PC-9 (cell line): ENCODE measurements at regions not wholly inside any gene's neighbourhood (a gene's known extent, or its start where the extent isn't known, plus 50 kb on each side); places are given as distances from the start of the nearest gene placed in this dataset.

ENCODE experiments used
- BruUV-seq: library from RNA; stranded (reverse); fragments of 400-500 nt; replicated peaks from 2 replicates; lab custom pipeline; 2021; lab: Mats Ljungman, UMichigan
- CTCF ChIA-PET: fragments of 300-600 bp; sonication (Branson Sonifier 250); formaldehyde crosslinking; loops from one replicate; lab custom pipeline; 2022; ENCODE audit warnings: antibody characterized with exemption; lab: Charles Lee
- POLR2A ChIA-PET: fragments of 300-600 bp; sonication (Branson Sonifier 250); formaldehyde crosslinking; loops from one replicate; lab custom pipeline; 2022; ENCODE audit warnings: antibody characterized with exemption; ENCODE audit not compliant: unreplicated experiment; lab: Charles Lee
- DNase-seq, 2 experiments: peaks; one replicate each; pipeline versions ENCODE4 v3.0.0 to v3.0.0-alpha.2; 2015 to 2022; ENCODE audit warnings: mixed read lengths in 1 of 2
- H2AFZ ChIP-seq: fragments of 200-600 bp; sonication (generic); 2 replicates; pipeline ENCODE4 v1.8.1; 2017; ENCODE audit warnings: antibody characterized with exemption
- H3F3A ChIP-seq: fragments of 200-600 bp; sonication (generic); 2 replicates; pipeline ENCODE4 v1.8.1; 2017; ENCODE audit warnings: antibody characterized with exemption, mild to moderate bottlenecking, low read depth; ENCODE audit not compliant: insufficient read depth
- H3K27ac ChIP-seq: fragments of 200-600 bp; sonication (generic); 2 replicates; pipeline ENCODE4 v1.6.1; 2016; ENCODE audit warnings: mixed run types
- H3K27me3 ChIP-seq: fragments of 200-600 bp; sonication (generic); 2 replicates; pipeline ENCODE4 v1.6.1; 2016; ENCODE audit warnings: low read depth, mixed run types; ENCODE audit not compliant: insufficient read depth
- H3K36me3 ChIP-seq: fragments of 200-600 bp; sonication (generic); 2 replicates; pipeline ENCODE4 v1.6.1; 2016; ENCODE audit warnings: low read depth, mixed run types
- H3K4me1 ChIP-seq: fragments of 200-600 bp; sonication (generic); replicated peaks from 2 replicates; pipeline ENCODE4 v1.6.1; 2016; ENCODE audit warnings: mixed run types; ENCODE audit not compliant: insufficient read depth
- H3K4me2 ChIP-seq: fragments of 200-600 bp; sonication (generic); 2 replicates; pipeline ENCODE4 v1.6.1; 2017; ENCODE audit warnings: mixed run types
- H3K4me3 ChIP-seq: fragments of 200-600 bp; sonication (generic); 2 replicates; pipeline ENCODE4 v1.6.1; 2016; ENCODE audit warnings: mixed run types
- H3K79me2 ChIP-seq: fragments of 200-600 bp; sonication (generic); 2 replicates; pipeline ENCODE4 v1.6.1; 2017; ENCODE audit warnings: low read depth, mixed run types
- H3K9me2 ChIP-seq: fragments of 200-600 bp; sonication (generic); 2 replicates; pipeline ENCODE4 v1.8.1; 2017; ENCODE audit warnings: mild to moderate bottlenecking; ENCODE audit not compliant: insufficient read depth
- H3K9me3 ChIP-seq: fragments of 200-600 bp; sonication (generic); 2 replicates; pipeline ENCODE4 v1.8.1; 2016; ENCODE audit warnings: low read depth; ENCODE audit not compliant: insufficient read depth
- H4K20me1 ChIP-seq: fragments of 200-600 bp; sonication (generic); 2 replicates; pipeline ENCODE4 v1.8.1; 2017; ENCODE audit not compliant: insufficient read depth
- CTCF ChIP-seq: fragments of 200-600 bp; sonication (generic); conservative IDR thresholded peaks from 2 replicates; pipeline ENCODE4 v1.6.1; 2017; ENCODE audit warnings: mixed run types, antibody characterized with exemption, mild to moderate bottlenecking, moderate library complexity
- EZH2 ChIP-seq: fragments of 200-600 bp; sonication (generic); IDR thresholded peaks from 2 replicates; pipeline ENCODE4 v1.8.0; 2017; ENCODE audit warnings: antibody characterized with exemption, low read depth
- intact Hi-C: fragments of 100-400 bp; cut with micrococcal nuclease; formaldehyde crosslinking; loops from one replicate; pipeline ENCODE4 v1.10.0; 2022; ENCODE audit not compliant: unreplicated experiment

GRCh38 chr6:155519176-155519738 lies 63.6 kb upstream of the NOX3 start:
- H3K27me3 ChIP-seq, result no peaks in the 10 kb centered on the region
- H3K9me2 ChIP-seq, result no peaks in the 10 kb centered on the region
- no TSS peak for BruUV-seq
- H3K4me2 ChIP-seq, result no peak overlapping the region
- DNase-seq, result no peak
- H3K4me3 ChIP-seq, result no peak overlapping the region
- POLR2A ChIA-PET, result no interaction called here
- CTCF ChIA-PET, result no interaction called here
- H2AFZ ChIP-seq, result no peak overlapping the region
- no peaks in the 10 kb centered on the region for H4K20me1 ChIP-seq
- intact Hi-C loops, result no loop called here
- H3K27ac ChIP-seq, result no peak overlapping the region
- H3K4me1 ChIP-seq, result 0 out of 2 replicates have a peak, but pooled peaks cover 3% of the 10 kb centered on the region
- no peaks in the 10 kb centered on the region for H3K9me3 ChIP-seq
- no peaks in the 10 kb centered on the region for H3K79me2 ChIP-seq
- H3F3A ChIP-seq, result no peaks in the 10 kb centered on the region
- H3K36me3 ChIP-seq, result no peaks in the 10 kb centered on the region
- TF ChIP-seq CTCF, result no peak
- no peak for TF ChIP-seq EZH2

- no peaks in the 10 kb centered on the region for H4K20me1 ChIP-seq
- no peaks in the 10 kb centered on the region for H3F3A ChIP-seq
- intact Hi-C loops, result no loop called here
- TF ChIP-seq CTCF (no peak), EZH2 (no peak)
- H3K79me2 ChIP-seq, result no peaks in the 10 kb centered on the region
- H3K9me2 ChIP-seq, result no peaks in the 10 kb centered on the region
- H3K4me3 ChIP-seq, result no peak overlapping the region
- H2AFZ ChIP-seq, result no peak overlapping the region
- no peak overlapping the region for H3K4me2 ChIP-seq
- POLR2A ChIA-PET, result interaction anchor here (0.7 kb wide), 1 partner anchor 45 kb away, joined by 4 read pairs; no protein-coding TSS in a partner anchor
- no TSS peak for BruUV-seq
- H3K27ac ChIP-seq, result no peak overlapping the region
- DNase-seq, result peak in 1 of 2 experiments; percentile 17
- no peaks in the 10 kb centered on the region for H3K36me3 ChIP-seq
- H3K9me3 ChIP-seq, result no peaks in the 10 kb centered on the region
- H3K27me3 ChIP-seq, result no peaks in the 10 kb centered on the region
- H3K4me1 ChIP-seq, result no peaks in the 10 kb centered on the region
- CTCF ChIA-PET, result no interaction called here
Observed at GRCh38 chr6:155517294-155517693, 61.7 kb upstream of the NOX3 start.

GRCh38 chr6:155510879-155511278 lies 55.2 kb upstream of the NOX3 start:
- DNase-seq, result no peak
- H3K4me3 ChIP-seq, result no peak overlapping the region
- TF ChIP-seq CTCF (no peak), EZH2 (no peak)

More at GRCh38 chr6:155510879-155511278, 55.2 kb upstream of the NOX3 start:
- H3K27me3 ChIP-seq, result no peaks in the 10 kb centered on the region
- BruUV-seq, result no TSS peak
- no peaks in the 10 kb centered on the region for H3K4me1 ChIP-seq
- H3K36me3 ChIP-seq, result no peaks in the 10 kb centered on the region
- no peak overlapping the region for H3K4me2 ChIP-seq
- intact Hi-C loops, result no loop called here
- H3K9me3 ChIP-seq, result no peaks in the 10 kb centered on the region
- H2AFZ ChIP-seq, result no peak overlapping the region
- no peaks in the 10 kb centered on the region for H3K79me2 ChIP-seq
- CTCF ChIA-PET, result no interaction called here
- H4K20me1 ChIP-seq, result no peaks in the 10 kb centered on the region
- no peaks in the 10 kb centered on the region for H3K9me2 ChIP-seq
- H3F3A ChIP-seq, result no peaks in the 10 kb centered on the region
- H3K27ac ChIP-seq, result no peak overlapping the region
- POLR2A ChIA-PET, result no interaction called here
